GM18858 (cell line): ENCODE measurements at regions not wholly inside any gene's neighbourhood (a gene's known extent, or its start where the extent isn't known, plus 50 kb on each side); places are given as distances from the start of the nearest gene placed in this dataset.

Experiments
- ATAC-seq: cut with Tn5 transposase; IDR thresholded peaks from one replicate; pipeline ENCODE4 v1.9.1; 2021; ENCODE audit not compliant: unreplicated experiment

- no peak for ATAC-seq
Observed at GRCh38 chr13:80599765-80600164, 258.8 kb upstream of the SPRY2 start.

GRCh38 chr13:80598189-80598588 is 257.3 kb upstream of the SPRY2 start:
- no peak for ATAC-seq

- no peak for ATAC-seq
Observed at GRCh38 chr13:80591976-80592740, 251.2 kb upstream of the SPRY2 start.

GRCh38 chr13:80590551-80590950 is 249.6 kb upstream of the SPRY2 start:
- ATAC-seq: no peak

- ATAC-seq: no peak
Observed at GRCh38 chr13:80586356-80586755, 245.4 kb upstream of the SPRY2 start.

GRCh38 chr13:80585531-80585930 is 244.6 kb upstream of the SPRY2 start:
- no peak for ATAC-seq

GRCh38 chr13:80584785-80585184 is 243.9 kb upstream of the SPRY2 start:
- ATAC-seq: no peak

GRCh38 chr13:80584306-80584705 is 243.4 kb upstream of the SPRY2 start:
- no peak for ATAC-seq

- no peak for ATAC-seq
Observed at GRCh38 chr13:80577926-80578670, 237.2 kb upstream of the SPRY2 start.

GRCh38 chr13:80577285-80577684 is 236.4 kb upstream of the SPRY2 start:
- no peak for ATAC-seq

GRCh38 chr13:80574113-80574850 is 233.4 kb upstream of the SPRY2 start:
- ATAC-seq: no peak

GRCh38 chr13:80572923-80573316 is 232.0 kb upstream of the SPRY2 start:
- no peak for ATAC-seq

- no peak for ATAC-seq
Observed at GRCh38 chr13:80572308-80572922, 231.5 kb upstream of the SPRY2 start.

GRCh38 chr13:80571346-80572307 is 230.7 kb upstream of the SPRY2 start:
- no peak for ATAC-seq

- no peak for ATAC-seq
Observed at GRCh38 chr13:80563439-80563838, 222.5 kb upstream of the SPRY2 start.

GRCh38 chr13:80562433-80563156 is 221.7 kb upstream of the SPRY2 start:
- no peak for ATAC-seq

- no peak for ATAC-seq
Observed at GRCh38 chr13:80560609-80561008, 219.7 kb upstream of the SPRY2 start.

GRCh38 chr13:80559944-80560343 is 219.0 kb upstream of the SPRY2 start:
- no peak for ATAC-seq

- ATAC-seq: no peak
Observed at GRCh38 chr13:80558074-80558473, 217.1 kb upstream of the SPRY2 start.
